ENCODE measurements at regions not wholly inside any gene's neighbourhood (a gene's known extent, or its start where the extent isn't known, plus 50 kb on each side); places are given as distances from the start of the nearest gene placed in this dataset.
A peak's percentile ranks its signal among the peaks of the same experiment; 100 is the strongest.
"Not testable (repeated sequence)": the region's sequence is repeated elsewhere in the genome, so short reads cannot be mapped to it uniquely, and the experiment has no call there.

GRCh38 chr9:1554081-1555035, 460.8 kb upstream of the SMARCA2 start:
- no peak for DNase-seq (ENCODE audit: low spot score)

GRCh38 chr9:1558666-1559065, 456.5 kb upstream of the SMARCA2 start:
- DNase-seq (ENCODE audit: low spot score): not testable (repeated sequence)

GRCh38 chr9:1575939-1576338, 439.2 kb upstream of the SMARCA2 start:
- no peak for DNase-seq (ENCODE audit: low spot score)

- DNase-seq (ENCODE audit: low spot score): no peak
Measured at GRCh38 chr9:1580215-1580614, 434.9 kb upstream of the SMARCA2 start.

- DNase-seq (ENCODE audit: low spot score): no peak
Measured at GRCh38 chr9:1581926-1582325, 433.2 kb upstream of the SMARCA2 start.

GRCh38 chr9:1591310-1591709, 423.8 kb upstream of the SMARCA2 start:
- DNase-seq (ENCODE audit: low spot score): no peak

- no peak for DNase-seq (ENCODE audit: low spot score)
Measured at GRCh38 chr9:1598270-1598669, 416.9 kb upstream of the SMARCA2 start.

GRCh38 chr9:1599961-1600360, 415.2 kb upstream of the SMARCA2 start:
- DNase-seq (ENCODE audit: low spot score): no peak

- peak; percentile 20 for DNase-seq (ENCODE audit: low spot score)
Measured at GRCh38 chr9:1604942-1605560, 410.1 kb upstream of the SMARCA2 start.

- no peak for DNase-seq (ENCODE audit: low spot score)
Measured at GRCh38 chr9:1606253-1606652, 408.9 kb upstream of the SMARCA2 start.

GRCh38 chr9:1612886-1613285, 402.3 kb upstream of the SMARCA2 start:
- no peak for DNase-seq (ENCODE audit: low spot score)

- no peak for DNase-seq (ENCODE audit: low spot score)
Measured at GRCh38 chr9:1617419-1617818, 397.7 kb upstream of the SMARCA2 start.

- DNase-seq (ENCODE audit: low spot score): peak; percentile 61
Measured at GRCh38 chr9:1619915-1620710, 395.0 kb upstream of the SMARCA2 start.

- no peak for DNase-seq (ENCODE audit: low spot score)
Measured at GRCh38 chr9:1637401-1637800, 377.7 kb upstream of the SMARCA2 start.

- no peak for DNase-seq (ENCODE audit: low spot score)
Measured at GRCh38 chr9:1639166-1639565, 376.0 kb upstream of the SMARCA2 start.

GRCh38 chr9:1647776-1648175, 367.4 kb upstream of the SMARCA2 start:
- DNase-seq (ENCODE audit: low spot score): no peak

GRCh38 chr9:1653282-1653681, 361.9 kb upstream of the SMARCA2 start:
- no peak for DNase-seq (ENCODE audit: low spot score)

GRCh38 chr9:1658661-1659362, 356.3 kb upstream of the SMARCA2 start:
- no peak for DNase-seq (ENCODE audit: low spot score)

- no peak for DNase-seq (ENCODE audit: low spot score)
Measured at GRCh38 chr9:1659363-1659690, 355.8 kb upstream of the SMARCA2 start.

- DNase-seq (ENCODE audit: low spot score): no peak
Measured at GRCh38 chr9:1668441-1668840, 346.7 kb upstream of the SMARCA2 start.

GRCh38 chr9:1673300-1673699, 341.8 kb upstream of the SMARCA2 start:
- DNase-seq (ENCODE audit: low spot score): no peak

- no peak for DNase-seq (ENCODE audit: low spot score)
Measured at GRCh38 chr9:1676771-1677170, 338.4 kb upstream of the SMARCA2 start.

Measured in Ammon's horn (tissue), 1 donor.